ENCODE measurements at regions not wholly inside any gene's neighbourhood (a gene's known extent, or its start where the extent isn't known, plus 50 kb on each side); places are given as distances from the start of the nearest gene placed in this dataset.
"Not testable (repeated sequence)": the region's sequence is repeated elsewhere in the genome, so short reads cannot be mapped to it uniquely, and the experiment has no call there.

DNA sequence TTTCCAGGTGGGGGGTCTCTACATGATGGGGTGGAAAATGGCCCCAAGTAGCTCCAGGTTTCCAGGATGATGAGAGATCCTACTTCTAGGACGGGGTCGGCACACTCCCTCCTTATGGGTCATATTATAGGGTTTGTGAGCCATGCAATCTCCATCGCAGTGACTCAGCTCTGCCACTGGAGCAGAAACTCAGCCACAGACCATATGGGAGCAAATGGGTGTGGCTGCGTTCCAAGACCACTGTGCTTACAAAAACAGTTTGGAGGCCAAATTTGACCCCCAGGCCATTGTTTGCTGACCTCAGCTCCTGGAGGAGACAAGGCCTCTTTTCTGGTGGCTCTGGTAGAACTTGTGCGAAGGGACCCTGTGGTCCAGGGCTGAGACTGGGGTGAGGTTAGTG is 92.7 kb upstream of the CRYM start:
- H3K36me3 ChIP-seq (ENCODE audit: control insufficient read depth, insufficient read depth, low read length); H3K27ac ChIP-seq (ENCODE audit: low read length); BruUV-seq (replicated peaks); POLR2A ChIA-PET; H3K4me3 ChIP-seq (ENCODE audit: low read depth in 2 of 2, low read length in 2 of 2); DNase-seq (ENCODE audit: low read depth, low spot score); H3K4me1 ChIP-seq (ENCODE audit: control insufficient read depth, insufficient read depth, low read length); H3K9me3 ChIP-seq (ENCODE audit: control insufficient read depth, insufficient read depth, low read depth, low read length); intact Hi-C loops (cut with micrococcal nuclease; ENCODE audit: unreplicated experiment); H3K27me3 ChIP-seq (ENCODE audit: control insufficient read depth, insufficient read depth, low read length); in situ Hi-C loops (cut with HindIII; ENCODE audit: low pct_unique_long_range_greater_than_20kb, low sequenced_read_pairs); CTCF ChIA-PET; ATAC-seq: not testable (repeated sequence)

GRCh38 chr16:21368973-21369942 is 91.2 kb upstream of the CRYM start:
- BruUV-seq (replicated peaks); POLR2A ChIA-PET; intact Hi-C loops (cut with micrococcal nuclease; ENCODE audit: unreplicated experiment): not testable (repeated sequence)

GRCh38 chr16:21367733-21368421 is 89.8 kb upstream of the CRYM start:
- H3K36me3 ChIP-seq (ENCODE audit: control insufficient read depth, insufficient read depth, low read length); H3K4me1 ChIP-seq (ENCODE audit: control insufficient read depth, insufficient read depth, low read length); BruUV-seq (replicated peaks); POLR2A ChIA-PET; DNase-seq (ENCODE audit: low read depth, low spot score); in situ Hi-C loops (cut with HindIII; ENCODE audit: low pct_unique_long_range_greater_than_20kb, low sequenced_read_pairs); H3K27me3 ChIP-seq (ENCODE audit: control insufficient read depth, insufficient read depth, low read length); H3K27ac ChIP-seq (ENCODE audit: low read length); H3K9me3 ChIP-seq (ENCODE audit: control insufficient read depth, insufficient read depth, low read depth, low read length); intact Hi-C loops (cut with micrococcal nuclease; ENCODE audit: unreplicated experiment); ATAC-seq; H3K4me3 ChIP-seq (ENCODE audit: low read depth in 2 of 2, low read length in 2 of 2): not testable (repeated sequence)
- CTCF ChIA-PET: interaction anchor here (0.6 kb wide), 1 partner anchor 149 kb away, joined by 3 read pairs; no protein-coding TSS in a partner anchor

More at GRCh38 chr16:21368973-21369942, 91.2 kb upstream of the CRYM start:
- CTCF ChIA-PET; H3K27me3 ChIP-seq (ENCODE audit: control insufficient read depth, insufficient read depth, low read length); H3K9me3 ChIP-seq (ENCODE audit: control insufficient read depth, insufficient read depth, low read depth, low read length); in situ Hi-C loops (cut with HindIII; ENCODE audit: low pct_unique_long_range_greater_than_20kb, low sequenced_read_pairs); DNase-seq (ENCODE audit: low read depth, low spot score); H3K4me1 ChIP-seq (ENCODE audit: control insufficient read depth, insufficient read depth, low read length); H3K36me3 ChIP-seq (ENCODE audit: control insufficient read depth, insufficient read depth, low read length); H3K4me3 ChIP-seq (ENCODE audit: low read depth in 2 of 2, low read length in 2 of 2); H3K27ac ChIP-seq (ENCODE audit: low read length): not testable (repeated sequence)
- ATAC-seq: 0 out of 2 replicates have a peak, but pooled peaks have one; percentile 26

DNA sequence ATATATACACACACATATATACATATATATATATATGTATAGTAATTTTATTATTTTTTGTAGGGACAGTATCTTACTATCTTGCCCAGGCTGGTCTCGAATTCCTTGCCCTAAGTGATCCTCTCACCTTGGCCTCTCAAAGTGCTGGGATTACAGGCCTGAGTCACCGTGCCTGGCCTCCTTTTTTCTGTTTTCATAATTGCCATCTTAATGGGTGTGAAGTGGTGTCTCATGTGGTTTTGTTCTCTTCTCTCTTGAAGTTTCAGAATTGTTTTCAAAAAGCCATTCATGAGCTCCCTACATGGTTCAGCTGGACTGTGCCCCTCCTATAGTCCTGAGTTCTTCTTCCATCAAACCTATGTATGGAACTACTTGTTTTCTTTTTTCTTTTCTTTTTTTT is 88.9 kb upstream of the CRYM start:
- in situ Hi-C loops (cut with HindIII; ENCODE audit: low pct_unique_long_range_greater_than_20kb, low sequenced_read_pairs); POLR2A ChIA-PET: not testable (repeated sequence)

GRCh38 chr16:21365541-21365940 is 87.5 kb upstream of the CRYM start:
- BruUV-seq (replicated peaks); POLR2A ChIA-PET; H3K36me3 ChIP-seq (ENCODE audit: control insufficient read depth, insufficient read depth, low read length); H3K4me1 ChIP-seq (ENCODE audit: control insufficient read depth, insufficient read depth, low read length); H3K9me3 ChIP-seq (ENCODE audit: control insufficient read depth, insufficient read depth, low read depth, low read length); CTCF ChIA-PET; H3K4me3 ChIP-seq (ENCODE audit: low read depth in 2 of 2, low read length in 2 of 2); DNase-seq (ENCODE audit: low read depth, low spot score); in situ Hi-C loops (cut with HindIII; ENCODE audit: low pct_unique_long_range_greater_than_20kb, low sequenced_read_pairs); ATAC-seq; intact Hi-C loops (cut with micrococcal nuclease; ENCODE audit: unreplicated experiment); H3K27me3 ChIP-seq (ENCODE audit: control insufficient read depth, insufficient read depth, low read length); H3K27ac ChIP-seq (ENCODE audit: low read length): not testable (repeated sequence)

More for the DNA sequence above, 88.9 kb upstream of the CRYM start:
- DNase-seq (ENCODE audit: low read depth, low spot score); H3K27me3 ChIP-seq (ENCODE audit: control insufficient read depth, insufficient read depth, low read length); H3K27ac ChIP-seq (ENCODE audit: low read length); CTCF ChIA-PET; H3K9me3 ChIP-seq (ENCODE audit: control insufficient read depth, insufficient read depth, low read depth, low read length); ATAC-seq; H3K4me1 ChIP-seq (ENCODE audit: control insufficient read depth, insufficient read depth, low read length); H3K4me3 ChIP-seq (ENCODE audit: low read depth in 2 of 2, low read length in 2 of 2); intact Hi-C loops (cut with micrococcal nuclease; ENCODE audit: unreplicated experiment); BruUV-seq (replicated peaks); H3K36me3 ChIP-seq (ENCODE audit: control insufficient read depth, insufficient read depth, low read length): not testable (repeated sequence)

DNA sequence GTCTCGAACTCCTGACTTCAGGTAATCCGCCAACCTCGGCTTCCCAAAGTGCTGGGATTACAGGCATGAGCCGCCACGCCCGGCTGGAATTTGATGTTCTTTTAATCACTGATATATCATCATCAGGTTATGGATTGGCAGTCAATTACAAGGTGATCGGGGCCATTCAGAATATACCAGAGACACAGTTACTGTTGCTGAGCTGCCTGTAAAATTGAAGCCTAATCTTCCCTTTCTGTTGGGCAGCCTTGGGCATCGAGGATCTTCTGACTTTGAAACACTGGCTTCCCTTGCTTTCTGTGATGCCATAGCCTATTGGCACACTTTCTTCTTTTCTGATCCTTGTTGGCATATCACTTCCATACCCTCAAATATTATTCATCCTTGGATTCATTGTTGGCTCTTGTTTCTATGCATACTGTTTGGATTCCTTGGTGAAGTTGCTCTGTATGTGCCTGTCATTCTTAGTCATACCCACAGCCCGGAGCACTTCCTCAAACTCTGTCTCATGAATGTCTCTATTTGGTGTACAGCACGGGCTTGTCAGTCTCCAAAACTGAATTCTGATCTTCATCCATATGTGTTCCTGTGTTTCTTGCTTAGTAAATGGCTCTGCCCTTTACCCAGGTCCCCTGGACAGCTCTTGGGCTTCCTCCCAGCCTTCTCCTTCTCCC is 85.6 kb upstream of the CRYM start:
- POLR2A ChIA-PET; H3K9me3 ChIP-seq (ENCODE audit: control insufficient read depth, insufficient read depth, low read depth, low read length); H3K4me1 ChIP-seq (ENCODE audit: control insufficient read depth, insufficient read depth, low read length); in situ Hi-C loops (cut with HindIII; ENCODE audit: low pct_unique_long_range_greater_than_20kb, low sequenced_read_pairs); H3K36me3 ChIP-seq (ENCODE audit: control insufficient read depth, insufficient read depth, low read length); H3K27ac ChIP-seq (ENCODE audit: low read length); CTCF ChIA-PET; intact Hi-C loops (cut with micrococcal nuclease; ENCODE audit: unreplicated experiment); BruUV-seq (replicated peaks); H3K27me3 ChIP-seq (ENCODE audit: control insufficient read depth, insufficient read depth, low read length); H3K4me3 ChIP-seq (ENCODE audit: low read depth in 2 of 2, low read length in 2 of 2): not testable (repeated sequence)
- peak; percentile 79 for ATAC-seq
- peak; percentile 32 for DNase-seq (ENCODE audit: low read depth, low spot score)

- POLR2A ChIA-PET; H3K4me1 ChIP-seq (ENCODE audit: control insufficient read depth, insufficient read depth, low read length); in situ Hi-C loops (cut with HindIII; ENCODE audit: low pct_unique_long_range_greater_than_20kb, low sequenced_read_pairs); H3K4me3 ChIP-seq (ENCODE audit: low read depth in 2 of 2, low read length in 2 of 2); intact Hi-C loops (cut with micrococcal nuclease; ENCODE audit: unreplicated experiment); H3K9me3 ChIP-seq (ENCODE audit: control insufficient read depth, insufficient read depth, low read depth, low read length); H3K27me3 ChIP-seq (ENCODE audit: control insufficient read depth, insufficient read depth, low read length); DNase-seq (ENCODE audit: low read depth, low spot score); BruUV-seq (replicated peaks); H3K36me3 ChIP-seq (ENCODE audit: control insufficient read depth, insufficient read depth, low read length); H3K27ac ChIP-seq (ENCODE audit: low read length): not testable (repeated sequence)
- ATAC-seq: peak; percentile 49; the same call in 1 of the 2 replicates
- CTCF ChIA-PET: interaction anchor here (0.6 to 1.1 kb wide), 2 partner anchors 61 to 483 kb away, joined by 4 to 8 read pairs; no protein-coding TSS in a partner anchor
These were observed 83.6 kb upstream of the CRYM start for GRCh38 chr16:21361612-21362227.
